Caco-2 (cell line): ENCODE measurements at regions not wholly inside any gene's neighbourhood (a gene's known extent, or its start where the extent isn't known, plus 50 kb on each side); places are given as distances from the start of the nearest gene placed in this dataset.

Experiments
- BruUV-seq: library from RNA; stranded (reverse); fragments of 400-500 nt; replicated peaks from 2 replicates; lab custom pipeline; 2021; lab: Mats Ljungman, UMichigan
- CTCF ChIA-PET: fragments of 300-600 bp; sonication (Branson Sonifier 250); formaldehyde crosslinking; loops from one replicate; lab custom pipeline; 2022; ENCODE audit warnings: antibody characterized with exemption; lab: Charles Lee
- POLR2A ChIA-PET: fragments of 300-600 bp; sonication (Branson Sonifier 250); formaldehyde crosslinking; loops from one replicate; lab custom pipeline; 2022; ENCODE audit warnings: antibody characterized with exemption; lab: Charles Lee
- DNase-seq, 2 experiments: peaks; one replicate each; pipeline versions ENCODE4 v3.0.0 to v3.0.0-alpha.2; 2020 to 2022
- H3K27me3 ChIP-seq: replicated peaks from 2 replicates; pipeline ENCODE4 v1.6.0; 2011; ENCODE audit warnings: low read length; ENCODE audit not compliant: control insufficient read depth, insufficient read depth
- H3K36me3 ChIP-seq: 2 replicates; pipeline ENCODE4 v1.5.1; 2011; ENCODE audit warnings: low read length; ENCODE audit not compliant: control insufficient read depth, insufficient read depth
- H3K4me1 ChIP-seq: fragments of 250-450 bp; sonication (Bioruptor Pico); 2 replicates; pipeline ENCODE4 v1.5.1; 2020; ENCODE audit warnings: mild to moderate bottlenecking
- H3K4me3 ChIP-seq: 2 replicates; pipeline ENCODE4 v1.5.1; 2011; ENCODE audit warnings: low read depth, mild to moderate bottlenecking, control low read depth, low read length
- H3K9me3 ChIP-seq: fragments of 250-450 bp; sonication (Bioruptor Pico); 2 replicates; pipeline ENCODE4 v1.5.1; 2020; ENCODE audit warnings: mild to moderate bottlenecking, moderate library complexity
- H3K27ac Mint-ChIP-seq: one replicate; pipeline ENCODE4 v1.8.0; 2022; ENCODE audit warnings: mixed read lengths; ENCODE audit not compliant: unreplicated experiment
- H3K27me3 Mint-ChIP-seq: one replicate; pipeline ENCODE4 v1.8.0; 2022; ENCODE audit warnings: mixed read lengths; ENCODE audit not compliant: insufficient read depth, unreplicated experiment
- H3K36me3 Mint-ChIP-seq: one replicate; pipeline ENCODE4 v1.8.0; 2022; ENCODE audit warnings: mild to moderate bottlenecking, mixed read lengths; ENCODE audit not compliant: insufficient read depth, unreplicated experiment
- H3K4me1 Mint-ChIP-seq: one replicate; pipeline ENCODE4 v1.8.0; 2022; ENCODE audit warnings: low read depth, mixed read lengths; ENCODE audit not compliant: unreplicated experiment
- H3K4me3 Mint-ChIP-seq: one replicate; pipeline ENCODE4 v1.8.0; 2022; ENCODE audit warnings: mild to moderate bottlenecking, moderate library complexity, mixed read lengths; ENCODE audit not compliant: unreplicated experiment
- H3K9me3 Mint-ChIP-seq: one replicate; pipeline ENCODE4 v1.8.0; 2022; ENCODE audit warnings: mixed read lengths; ENCODE audit not compliant: unreplicated experiment
- intact Hi-C: fragments of 100-400 bp; cut with micrococcal nuclease; formaldehyde crosslinking; loops from one replicate; pipeline ENCODE4 v1.10.0; 2022; ENCODE audit not compliant: unreplicated experiment
- TF ChIP-seq, protein P1 (sequence below), 2 experiments: fragments of 200-600 bp in 1 of 2; IDR thresholded peaks; 1 replicate in 1 of 2; 2 replicates in 1 of 2; pipeline versions ENCODE4 v1.5.1 to v1.8.0; 2011 to 2022; ENCODE audit warnings: antibody characterized with exemption in 1 of 2, control low read depth in 1 of 2, inconsistent platforms in 1 of 2, low read depth in 1 of 2, low read length in 1 of 2, mild to moderate bottlenecking in 1 of 2, moderate library complexity in 1 of 2; ENCODE audit not compliant: insufficient read depth in 1 of 2, severe bottlenecking in 1 of 2, unreplicated experiment in 1 of 2

- DNase-seq, result no peak
- no peak overlapping the region for H3K4me3 Mint-ChIP-seq
- Histone ChIP-seq H3K4me3 (no peak overlapping the region), H3K9me3 (peaks cover 20% of the 10 kb centered on the region), H3K4me1 (no peaks in the 10 kb centered on the region), H3K27me3 (no peaks in the 10 kb centered on the region), H3K36me3 (no peaks in the 10 kb centered on the region)
- no peaks in the 10 kb centered on the region for H3K4me1 Mint-ChIP-seq
- peaks cover 40% of the 10 kb centered on the region for H3K9me3 Mint-ChIP-seq
- H3K27me3 Mint-ChIP-seq, result no peaks in the 10 kb centered on the region
- H3K27ac Mint-ChIP-seq, result no peak overlapping the region
- intact Hi-C loops, result no loop called here
- ChIA-PET CTCF (no interaction called here), POLR2A (no interaction called here)
- TF ChIP-seq, protein P1, sequence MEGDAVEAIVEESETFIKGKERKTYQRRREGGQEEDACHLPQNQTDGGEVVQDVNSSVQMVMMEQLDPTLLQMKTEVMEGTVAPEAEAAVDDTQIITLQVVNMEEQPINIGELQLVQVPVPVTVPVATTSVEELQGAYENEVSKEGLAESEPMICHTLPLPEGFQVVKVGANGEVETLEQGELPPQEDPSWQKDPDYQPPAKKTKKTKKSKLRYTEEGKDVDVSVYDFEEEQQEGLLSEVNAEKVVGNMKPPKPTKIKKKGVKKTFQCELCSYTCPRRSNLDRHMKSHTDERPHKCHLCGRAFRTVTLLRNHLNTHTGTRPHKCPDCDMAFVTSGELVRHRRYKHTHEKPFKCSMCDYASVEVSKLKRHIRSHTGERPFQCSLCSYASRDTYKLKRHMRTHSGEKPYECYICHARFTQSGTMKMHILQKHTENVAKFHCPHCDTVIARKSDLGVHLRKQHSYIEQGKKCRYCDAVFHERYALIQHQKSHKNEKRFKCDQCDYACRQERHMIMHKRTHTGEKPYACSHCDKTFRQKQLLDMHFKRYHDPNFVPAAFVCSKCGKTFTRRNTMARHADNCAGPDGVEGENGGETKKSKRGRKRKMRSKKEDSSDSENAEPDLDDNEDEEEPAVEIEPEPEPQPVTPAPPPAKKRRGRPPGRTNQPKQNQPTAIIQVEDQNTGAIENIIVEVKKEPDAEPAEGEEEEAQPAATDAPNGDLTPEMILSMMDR (IDR thresholded peaks at IDR 0.05; ENCODE audit: insufficient read depth in 1 of 2, low read depth in 1 of 2, low read length in 1 of 2, severe bottlenecking in 1 of 2, unreplicated experiment in 1 of 2), result no peak
- BruUV-seq, result no TSS peak
- no peaks in the 10 kb centered on the region for H3K36me3 Mint-ChIP-seq
Observed at GRCh38 chr13:111575276-111575675, 254.8 kb downstream of the TEX29 start.

DNA sequence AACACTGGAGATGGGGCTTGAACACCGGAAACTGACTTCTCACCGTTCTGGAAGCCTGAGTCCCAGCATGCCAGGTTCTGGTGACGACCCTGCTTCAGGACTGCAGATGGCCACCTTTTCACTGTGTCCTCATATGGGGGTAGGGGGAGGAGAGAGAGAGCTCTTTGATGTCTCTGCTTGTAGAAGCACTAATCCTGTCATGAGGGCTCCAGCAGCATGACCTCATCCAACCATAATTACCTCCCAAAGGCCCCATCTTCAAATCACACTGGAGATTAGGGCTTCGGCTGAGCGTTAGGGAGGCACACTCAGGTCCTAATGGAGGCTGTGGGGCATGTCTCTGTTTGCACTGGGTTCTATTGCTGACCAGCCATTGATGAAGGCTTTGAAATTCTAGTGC, 255.3 kb downstream of the TEX29 start:
- Histone ChIP-seq H3K27me3 (no peaks in the 10 kb centered on the region), H3K4me1 (no peaks in the 10 kb centered on the region), H3K4me3 (no peak overlapping the region), H3K36me3 (no peaks in the 10 kb centered on the region), H3K9me3 (peaks cover 20% of the 10 kb centered on the region)
- CTCF ChIA-PET, result no interaction called here
- POLR2A ChIA-PET, result no interaction called here
- intact Hi-C loops, result no loop called here
- Mint-ChIP-seq H3K4me1 (no peaks in the 10 kb centered on the region), H3K27me3 (no peaks in the 10 kb centered on the region), H3K27ac (no peak overlapping the region), H3K9me3 (peaks cover 40% of the 10 kb centered on the region), H3K4me3 (no peak overlapping the region), H3K36me3 (no peaks in the 10 kb centered on the region)
- TF ChIP-seq, protein P1 (IDR thresholded peaks at IDR 0.05; ENCODE audit: insufficient read depth in 1 of 2, low read depth in 1 of 2, low read length in 1 of 2, severe bottlenecking in 1 of 2, unreplicated experiment in 1 of 2), result no peak
- DNase-seq, result no peak
- no TSS peak for BruUV-seq

- H3K4me3 Mint-ChIP-seq, result no peak overlapping the region
- H3K4me3 ChIP-seq, result no peak overlapping the region
- TF ChIP-seq, protein P1 (IDR thresholded peaks at IDR 0.05; ENCODE audit: insufficient read depth in 1 of 2, low read depth in 1 of 2, low read length in 1 of 2, severe bottlenecking in 1 of 2, unreplicated experiment in 1 of 2), result no peak
- POLR2A ChIA-PET, result no interaction called here
- peaks cover 36% of the 10 kb centered on the region for H3K9me3 Mint-ChIP-seq
- H3K36me3 Mint-ChIP-seq, result no peaks in the 10 kb centered on the region
- intact Hi-C loops, result no loop called here
- H3K4me1 Mint-ChIP-seq, result no peaks in the 10 kb centered on the region
- DNase-seq, result no peak
- no peaks in the 10 kb centered on the region for H3K36me3 ChIP-seq
- H3K27me3 Mint-ChIP-seq, result no peaks in the 10 kb centered on the region
- peaks cover 18% of the 10 kb centered on the region for H3K9me3 ChIP-seq
- CTCF ChIA-PET, result no interaction called here
- H3K4me1 ChIP-seq, result no peaks in the 10 kb centered on the region
- H3K27ac Mint-ChIP-seq, result no peak overlapping the region
- no TSS peak for BruUV-seq
- H3K27me3 ChIP-seq, result no peaks in the 10 kb centered on the region
Observed at GRCh38 chr13:111577208-111577828, 256.9 kb downstream of the TEX29 start.
